ENCODE measurements at regions not wholly inside any gene's neighbourhood (a gene's known extent, or its start where the extent isn't known, plus 50 kb on each side); places are given as distances from the start of the nearest gene placed in this dataset.

DNA sequence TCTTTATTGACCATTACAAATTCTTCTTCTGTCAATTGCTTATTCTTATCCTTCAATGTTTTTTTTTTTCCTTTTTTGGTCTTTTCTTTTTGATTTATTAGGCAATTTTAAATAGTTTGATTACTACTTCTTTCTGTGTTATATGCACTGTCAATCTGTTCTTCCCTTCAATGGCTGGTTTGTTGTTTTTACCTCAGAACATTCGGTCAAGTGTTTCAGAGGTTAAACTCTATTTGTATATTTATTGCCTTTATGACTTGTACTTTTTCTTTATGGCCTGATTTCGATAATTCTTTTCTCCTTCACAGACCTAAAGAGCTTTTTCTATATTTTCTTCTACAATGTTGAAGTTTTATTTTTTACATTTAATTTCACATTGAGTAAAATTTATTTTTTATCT lies 171.5 kb upstream of the AKR1E2 start:
- TF ChIP-seq RAD21 (IDR thresholded peaks at IDR 0.05; ENCODE audit: low read depth) (no peak), TCF12 (IDR thresholded peaks at IDR 0.05; ENCODE audit: low read depth) (no peak), EP300 (IDR thresholded peaks at IDR 0.05; ENCODE audit: borderline replicate concordance) (no peak), TEAD4 (IDR thresholded peaks at IDR 0.05) (no peak), NFIC (IDR thresholded peaks at IDR 0.05) (no peak), CREB1 (IDR thresholded peaks at IDR 0.05; ENCODE audit: low read depth) (no peak), EGR1 (IDR thresholded peaks at IDR 0.05) (no peak)

Measured in Ishikawa (cell line).